MM.1S (cell line): ENCODE measurements at regions not wholly inside any gene's neighbourhood (a gene's known extent, or its start where the extent isn't known, plus 50 kb on each side); places are given as distances from the start of the nearest gene placed in this dataset.

ENCODE experiments used
- EZH2phosphoT487 ChIP-seq: fragments of 300-600 bp; sonication (generic); IDR thresholded peaks from 2 replicates; pipeline ENCODE4 v1.6.1; 2018; ENCODE audit warnings: antibody characterized with exemption, low read length
- TF ChIP-seq, protein P1 (sequence below): fragments of 300-600 bp; sonication (generic); IDR thresholded peaks from 2 replicates; pipeline ENCODE4 v1.5.1; 2016; ENCODE audit warnings: antibody characterized with exemption, low read length, mixed read lengths

DNA sequence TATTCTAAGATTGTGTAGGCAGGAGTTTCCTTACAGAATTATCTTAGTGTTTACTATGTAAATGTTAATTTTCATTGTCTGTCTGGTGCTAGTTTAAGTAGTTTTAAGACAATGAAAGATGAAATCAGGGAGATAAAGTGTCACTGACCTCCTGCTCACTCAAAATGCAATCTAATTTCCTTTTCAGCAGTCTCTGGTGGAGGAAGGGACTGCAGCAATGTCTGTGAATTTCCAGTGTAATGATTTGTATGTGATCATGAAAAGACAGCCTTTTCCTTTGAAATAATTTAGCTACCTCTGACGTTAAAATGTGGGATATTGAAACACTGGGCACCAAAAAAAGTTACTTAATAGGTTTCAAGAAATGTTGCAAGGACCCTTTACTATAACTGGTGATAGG, 779.7 kb upstream of the FLRT2 start:
- TF ChIP-seq, protein P1, sequence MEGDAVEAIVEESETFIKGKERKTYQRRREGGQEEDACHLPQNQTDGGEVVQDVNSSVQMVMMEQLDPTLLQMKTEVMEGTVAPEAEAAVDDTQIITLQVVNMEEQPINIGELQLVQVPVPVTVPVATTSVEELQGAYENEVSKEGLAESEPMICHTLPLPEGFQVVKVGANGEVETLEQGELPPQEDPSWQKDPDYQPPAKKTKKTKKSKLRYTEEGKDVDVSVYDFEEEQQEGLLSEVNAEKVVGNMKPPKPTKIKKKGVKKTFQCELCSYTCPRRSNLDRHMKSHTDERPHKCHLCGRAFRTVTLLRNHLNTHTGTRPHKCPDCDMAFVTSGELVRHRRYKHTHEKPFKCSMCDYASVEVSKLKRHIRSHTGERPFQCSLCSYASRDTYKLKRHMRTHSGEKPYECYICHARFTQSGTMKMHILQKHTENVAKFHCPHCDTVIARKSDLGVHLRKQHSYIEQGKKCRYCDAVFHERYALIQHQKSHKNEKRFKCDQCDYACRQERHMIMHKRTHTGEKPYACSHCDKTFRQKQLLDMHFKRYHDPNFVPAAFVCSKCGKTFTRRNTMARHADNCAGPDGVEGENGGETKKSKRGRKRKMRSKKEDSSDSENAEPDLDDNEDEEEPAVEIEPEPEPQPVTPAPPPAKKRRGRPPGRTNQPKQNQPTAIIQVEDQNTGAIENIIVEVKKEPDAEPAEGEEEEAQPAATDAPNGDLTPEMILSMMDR: no peak
- TF ChIP-seq EZH2phosphoT487: no peak
